Activated T-cell treated with anti-CD3 and anti-CD28 coated beads, Interleukin-2, amount 50 U/mL, for 72 hours (primary cell): ENCODE measurements at regions not wholly inside any gene's neighbourhood (a gene's known extent, or its start where the extent isn't known, plus 50 kb on each side); places are given as distances from the start of the nearest gene placed in this dataset.

Experiments
- ATAC-seq, 2 donors: fragments of 150-1000 bp; cut with Tn5 transposase; replicated peaks in 1 of 2; 2 replicates each; pipeline ENCODE4 v1.10.0; 2021; ENCODE audit warnings: moderate library complexity in 2 of 2, mild to moderate bottlenecking in 1 of 2
- DNase-seq, 2 donors: peaks; one replicate each; pipeline ENCODE4 v3.0.0; 2021 to 2022; ENCODE audit warnings: mixed read lengths in 1 of 2
- H3K27ac Mint-ChIP-seq: one replicate; pipeline ENCODE4 v1.8.0; 2022; ENCODE audit warnings: mild to moderate bottlenecking, moderate library complexity, mixed read lengths
- H3K27me3 Mint-ChIP-seq: one replicate; pipeline ENCODE4 v1.8.0; 2022; ENCODE audit warnings: low read depth, mixed read lengths
- H3K36me3 Mint-ChIP-seq, 2 donors: one replicate each; pipeline ENCODE4 v1.8.0; 2022; ENCODE audit warnings: mixed read lengths in 2 of 2, mild to moderate bottlenecking in 1 of 2; ENCODE audit not compliant: insufficient read depth in 2 of 2
- H3K4me1 Mint-ChIP-seq: one replicate; pipeline ENCODE4 v1.8.0; 2022; ENCODE audit warnings: low read depth, mixed read lengths
- H3K4me3 Mint-ChIP-seq, 2 donors: one replicate each; pipeline ENCODE4 v1.8.0; 2022; ENCODE audit warnings: mild to moderate bottlenecking in 2 of 2, mixed read lengths in 2 of 2, moderate library complexity in 2 of 2
- H3K9me3 Mint-ChIP-seq, 2 donors: one replicate each; pipeline ENCODE4 v1.8.0; 2022; ENCODE audit warnings: mixed read lengths in 2 of 2

DNA sequence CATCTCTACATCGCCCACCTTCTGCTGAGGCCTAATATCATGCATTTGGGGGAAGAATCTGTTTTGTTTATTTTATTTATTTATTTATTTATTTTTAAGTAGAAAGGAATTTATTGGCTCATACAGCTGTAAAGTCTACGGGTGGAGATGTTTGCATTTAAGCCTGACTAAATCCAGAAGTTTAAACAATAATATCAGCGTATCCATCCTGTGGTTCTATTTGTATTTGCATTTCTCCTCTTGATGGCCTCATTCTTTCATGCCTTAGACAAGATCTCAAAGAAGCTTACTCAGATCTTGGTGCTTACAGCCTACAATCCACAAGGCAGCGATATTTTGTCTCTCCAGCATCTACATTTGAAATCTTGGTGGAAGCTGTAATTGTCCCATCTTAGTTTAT, 67.1 kb upstream of the CARD18 start:
- ATAC-seq (no peak), DNase-seq (no peak)
- H3K4me1 Mint-ChIP-seq, result peaks cover 16% of the 10 kb centered on the region
- no peaks in the 10 kb centered on the region for H3K27me3 Mint-ChIP-seq
- H3K36me3 Mint-ChIP-seq, result no peaks in the 10 kb centered on the region
- no peak overlapping the region for H3K27ac Mint-ChIP-seq
- H3K4me3 Mint-ChIP-seq, result no peak overlapping the region
- H3K9me3 Mint-ChIP-seq, result no peaks in the 10 kb centered on the region

DNA sequence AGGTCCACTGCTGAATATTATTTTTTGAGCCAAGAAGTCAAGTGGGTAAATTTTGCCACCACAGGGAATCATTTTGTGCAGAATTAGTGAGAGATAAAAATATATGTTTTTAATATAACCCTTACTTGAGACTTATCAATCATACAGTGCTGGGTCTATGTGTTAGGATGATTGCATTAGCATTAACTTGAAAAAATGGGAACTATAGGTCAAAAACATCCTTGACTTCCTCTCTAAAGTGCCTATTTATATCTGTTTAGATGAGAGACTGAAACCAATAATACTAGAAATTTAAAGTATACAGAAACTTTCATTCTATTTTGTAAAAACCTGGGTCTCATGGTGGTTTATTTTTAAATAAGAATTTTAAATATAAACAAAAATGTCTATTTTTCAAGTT, 65.1 kb upstream of the CARD18 start:
- DNase-seq (no peak), ATAC-seq (no peak)
- no peaks in the 10 kb centered on the region for H3K36me3 Mint-ChIP-seq
- no peak overlapping the region for H3K27ac Mint-ChIP-seq
- no peak overlapping the region for H3K4me3 Mint-ChIP-seq
- peaks cover 0 to 2% of the 10 kb centered on the region in 2 donors for H3K9me3 Mint-ChIP-seq
- no peaks in the 10 kb centered on the region for H3K27me3 Mint-ChIP-seq
- peaks cover 16% of the 10 kb centered on the region for H3K4me1 Mint-ChIP-seq

DNA sequence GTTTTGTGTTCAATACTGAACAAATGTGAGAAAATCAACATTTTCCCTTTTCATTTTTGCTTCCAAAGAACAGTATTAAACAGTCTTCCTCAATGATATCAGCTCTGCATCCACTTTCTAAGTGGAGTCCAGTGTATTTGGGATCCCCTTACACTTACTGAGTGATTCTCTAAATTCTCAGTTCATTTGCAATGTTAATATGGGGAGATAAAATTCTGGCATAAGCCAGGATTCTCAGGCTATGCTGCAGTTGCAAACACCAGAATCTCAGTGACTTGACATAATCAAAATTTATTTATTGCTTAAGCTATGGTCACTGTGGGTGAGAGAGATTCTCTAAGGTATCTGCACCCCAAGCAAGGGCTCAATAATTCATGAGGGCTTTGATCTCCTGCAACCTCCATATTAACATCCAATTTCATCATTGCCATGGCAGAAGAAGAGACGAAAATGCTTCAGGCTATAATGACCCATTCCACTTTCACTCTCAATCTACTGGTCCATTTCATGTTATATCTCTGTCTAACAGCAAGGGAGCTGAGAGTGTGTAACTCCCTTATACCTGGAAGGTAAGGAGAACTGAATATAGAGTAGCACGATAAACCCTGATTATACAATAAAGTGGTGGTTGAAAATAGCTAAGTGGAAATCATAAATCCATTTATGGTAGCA, 64.1 kb upstream of the CARD18 start:
- ATAC-seq, result no peak
- no peak for DNase-seq
- Mint-ChIP-seq H3K27me3 (no peaks in the 10 kb centered on the region), H3K4me3 (no peak overlapping the region), H3K36me3 (no peaks in the 10 kb centered on the region), H3K4me1 (peaks cover 16% of the 10 kb centered on the region), H3K9me3 (peaks cover 0 to 2% of the 10 kb centered on the region in 2 donors), H3K27ac (no peak overlapping the region)

DNA sequence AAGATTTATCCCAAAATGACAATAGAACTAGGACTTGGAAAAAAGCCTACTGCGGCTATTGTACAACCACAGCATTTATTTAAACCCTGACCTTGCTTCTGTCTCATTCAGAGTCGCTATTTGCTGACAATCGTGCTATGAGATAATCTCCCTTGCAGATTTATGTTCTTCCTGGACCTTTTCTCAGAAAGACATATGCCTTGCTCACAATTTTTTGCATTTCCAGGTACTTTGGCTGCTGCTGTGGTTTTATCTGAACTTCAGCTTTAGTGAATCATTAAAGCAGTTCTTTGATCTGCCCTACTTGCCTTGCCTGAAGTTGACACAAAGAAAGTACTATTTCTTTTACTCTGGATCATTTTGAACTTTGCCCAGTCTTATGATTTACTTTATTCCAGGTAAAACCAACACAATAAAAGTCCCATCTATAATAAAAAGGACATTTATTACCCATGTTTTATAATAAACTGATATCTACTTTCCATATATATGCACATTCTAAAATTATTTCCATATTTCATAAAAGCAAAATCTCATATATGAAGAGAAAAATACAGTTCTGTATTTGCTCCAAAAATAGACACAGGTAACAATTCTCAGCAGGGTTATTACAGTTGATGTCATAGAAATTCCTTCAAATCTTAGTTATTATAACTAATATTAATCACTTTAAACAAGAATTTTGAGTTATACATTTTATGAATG, 63.4 kb upstream of the CARD18 start:
- H3K27me3 Mint-ChIP-seq, result no peaks in the 10 kb centered on the region
- peak; percentile 58 to 70 for ATAC-seq

DNA sequence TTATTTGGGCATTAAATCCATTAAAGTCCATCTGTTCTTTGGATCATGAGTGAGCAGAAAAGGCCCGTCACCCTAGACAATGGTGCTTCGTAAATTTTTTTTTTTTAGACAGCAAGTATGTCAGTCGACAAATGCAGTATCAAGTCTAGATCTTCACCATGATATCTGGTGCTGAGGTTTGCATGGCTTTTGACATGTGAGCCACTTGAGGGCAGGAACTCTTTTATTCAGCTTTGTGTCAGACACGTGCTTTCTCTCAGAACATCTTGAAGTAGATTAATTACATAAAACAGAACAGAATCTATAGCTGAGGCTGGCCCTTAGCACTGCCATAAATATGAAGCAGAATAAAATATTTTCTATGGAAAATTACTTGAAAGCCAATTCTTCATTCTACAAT, 62.9 kb upstream of the CARD18 start:
- no peak overlapping the region for H3K27ac Mint-ChIP-seq
- peaks cover 16% of the 10 kb centered on the region for H3K4me1 Mint-ChIP-seq
- peaks cover 0 to 2% of the 10 kb centered on the region in 2 donors for H3K9me3 Mint-ChIP-seq
- H3K36me3 Mint-ChIP-seq, result no peaks in the 10 kb centered on the region
- H3K27me3 Mint-ChIP-seq, result no peaks in the 10 kb centered on the region
- H3K4me3 Mint-ChIP-seq, result no peak overlapping the region
- no peak for DNase-seq
- peak in 1 of 2 donors; percentile 25 for ATAC-seq

More for the DNA sequence above, 63.4 kb upstream of the CARD18 start:
- H3K4me3 Mint-ChIP-seq, result peak overlapping the region in 1 of 2 donors; percentile 27
- no peaks in the 10 kb centered on the region for H3K36me3 Mint-ChIP-seq
- peaks cover 0 to 2% of the 10 kb centered on the region in 2 donors for H3K9me3 Mint-ChIP-seq
- DNase-seq, result no peak
- peaks cover 16% of the 10 kb centered on the region for H3K4me1 Mint-ChIP-seq
- no peak overlapping the region for H3K27ac Mint-ChIP-seq

DNA sequence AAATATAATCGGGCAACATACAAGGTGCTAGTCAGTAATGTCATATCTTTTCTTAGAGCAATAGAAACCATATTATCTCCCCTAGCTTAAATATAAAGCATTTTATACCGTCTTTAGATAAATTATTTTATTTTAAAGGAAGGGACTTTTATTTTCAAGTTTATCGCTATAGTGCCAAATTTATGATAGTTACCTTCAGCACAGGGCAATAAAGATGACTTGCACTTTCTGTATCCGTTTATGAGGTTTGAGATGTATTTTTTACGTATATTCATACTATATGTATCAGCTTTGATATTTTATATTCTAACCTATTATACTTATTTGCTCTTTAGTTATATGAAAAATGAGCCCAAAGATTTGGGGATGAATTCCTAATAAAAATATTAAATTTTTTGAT, 61.6 kb upstream of the CARD18 start:
- H3K4me1 Mint-ChIP-seq, result peaks cover 16% of the 10 kb centered on the region
- DNase-seq (no peak), ATAC-seq (no peak)
- H3K36me3 Mint-ChIP-seq, result no peaks in the 10 kb centered on the region
- no peak overlapping the region for H3K27ac Mint-ChIP-seq
- no peak overlapping the region for H3K4me3 Mint-ChIP-seq
- no peaks in the 10 kb centered on the region for H3K27me3 Mint-ChIP-seq
- peaks cover 0 to 2% of the 10 kb centered on the region in 2 donors for H3K9me3 Mint-ChIP-seq

DNA sequence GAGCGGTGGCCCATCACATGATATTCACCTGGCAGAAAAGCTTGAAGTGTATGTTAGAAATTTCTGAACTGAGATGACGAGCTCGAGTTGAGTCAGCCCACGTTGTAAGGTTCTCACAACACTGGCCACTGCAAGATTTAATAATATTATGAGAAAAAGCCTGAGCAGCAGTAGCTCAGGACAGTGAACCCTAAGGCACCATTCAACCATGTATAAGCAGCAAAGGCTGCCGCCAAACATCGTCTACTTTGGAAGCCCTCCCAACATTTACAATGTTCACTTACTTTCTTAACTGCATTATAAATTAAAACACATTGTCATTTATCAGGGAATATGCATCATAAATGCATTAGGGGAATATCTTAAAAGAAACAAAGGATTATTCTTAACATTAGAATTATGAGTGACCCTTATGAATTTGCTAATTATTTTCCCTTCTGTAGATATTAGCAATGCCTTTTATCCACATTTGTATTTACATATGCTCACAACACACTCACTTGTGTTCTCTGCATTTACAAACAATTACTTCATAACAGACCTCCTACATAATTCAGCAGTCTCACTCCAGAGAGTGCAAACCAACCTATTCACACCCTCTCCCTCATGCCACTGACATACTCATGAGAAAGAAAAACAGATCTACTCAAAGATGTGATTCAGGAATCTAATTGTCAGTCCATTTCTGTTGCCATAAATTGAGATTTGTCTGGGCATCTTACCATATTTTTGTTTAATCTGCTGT, 57.7 kb upstream of the CARD18 start:
- peaks cover under 1% of the 10 kb centered on the region for H3K4me1 Mint-ChIP-seq
- H3K27me3 Mint-ChIP-seq, result no peaks in the 10 kb centered on the region
- H3K9me3 Mint-ChIP-seq, result peaks cover 0 to 4% of the 10 kb centered on the region in 2 donors
- no peaks in the 10 kb centered on the region for H3K36me3 Mint-ChIP-seq
- no peak overlapping the region for H3K27ac Mint-ChIP-seq
- ATAC-seq (no peak), DNase-seq (no peak)
- H3K4me3 Mint-ChIP-seq, result no peak overlapping the region

DNA sequence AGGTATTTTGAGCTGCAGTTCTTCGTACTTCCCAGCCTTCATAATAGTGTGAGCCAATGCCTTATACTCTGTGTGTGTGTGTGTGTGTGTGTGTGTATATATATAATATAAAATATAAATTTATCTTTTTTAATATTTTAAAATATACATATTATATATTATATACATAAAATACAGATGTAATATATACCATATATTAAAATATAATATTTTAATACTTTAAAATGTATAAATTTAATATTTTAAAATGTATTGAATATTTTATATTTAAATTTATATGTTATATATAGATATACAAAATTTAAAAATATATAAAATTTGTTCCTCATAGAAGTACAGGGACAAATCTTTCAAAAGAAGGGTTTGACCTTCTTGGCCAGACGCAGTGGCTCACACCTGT, 53.7 kb upstream of the CARD18 start:
- H3K4me3 Mint-ChIP-seq, result no peak overlapping the region
- H3K9me3 Mint-ChIP-seq, result peaks cover 0 to 2% of the 10 kb centered on the region in 2 donors
- no peaks in the 10 kb centered on the region for H3K27me3 Mint-ChIP-seq
- H3K36me3 Mint-ChIP-seq, result no peaks in the 10 kb centered on the region
- no peak overlapping the region for H3K27ac Mint-ChIP-seq
- DNase-seq (no peak), ATAC-seq (no peak)
- H3K4me1 Mint-ChIP-seq, result no peaks in the 10 kb centered on the region

DNA sequence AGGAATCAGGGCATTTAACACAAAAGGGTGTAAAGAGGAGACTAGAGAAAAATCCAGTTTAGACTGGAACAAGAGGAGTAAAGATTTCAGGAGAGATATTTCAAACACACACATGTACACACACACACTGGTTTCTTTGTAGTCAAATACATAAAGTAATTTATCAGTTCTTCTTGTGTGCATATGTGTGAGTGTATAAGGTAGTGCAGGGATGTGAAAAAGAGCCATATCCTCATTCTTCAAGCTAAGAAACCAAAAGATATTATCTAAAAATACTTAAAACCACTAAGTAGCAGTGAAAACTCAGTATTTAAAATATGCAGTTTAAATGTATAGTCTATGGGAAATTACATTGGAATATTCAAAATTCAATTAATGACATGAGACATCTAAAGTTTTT, 52.5 kb upstream of the CARD18 start:
- peaks cover 0 to 2% of the 10 kb centered on the region in 2 donors for H3K9me3 Mint-ChIP-seq
- no peak overlapping the region for H3K27ac Mint-ChIP-seq
- no peaks in the 10 kb centered on the region for H3K36me3 Mint-ChIP-seq
- H3K27me3 Mint-ChIP-seq, result peaks cover 1% of the 10 kb centered on the region
- no peaks in the 10 kb centered on the region for H3K4me1 Mint-ChIP-seq
- DNase-seq (no peak), ATAC-seq (no peak)
- H3K4me3 Mint-ChIP-seq, result no peak overlapping the region

DNA sequence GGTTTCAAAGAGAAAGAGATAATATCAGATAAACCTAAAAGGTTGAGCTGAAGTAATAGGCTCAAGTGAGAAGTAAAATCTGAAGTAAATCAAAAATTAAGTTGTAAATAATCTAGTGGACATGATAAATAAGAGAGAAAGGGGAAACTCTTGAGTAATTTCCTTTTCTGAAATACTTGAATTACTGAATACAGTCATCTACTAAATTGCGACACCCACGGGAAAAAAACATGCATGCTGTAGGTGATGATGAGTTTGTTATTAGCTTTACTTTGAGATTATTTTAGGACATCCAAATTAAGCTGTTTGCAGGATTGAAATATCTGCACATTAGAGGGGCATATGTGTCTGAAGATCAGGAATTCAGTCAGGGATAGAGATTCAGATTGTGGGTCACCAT, 50.0 kb upstream of the CARD18 start:
- Mint-ChIP-seq H3K27ac (no peak overlapping the region), H3K4me1 (no peaks in the 10 kb centered on the region), H3K4me3 (no peak overlapping the region), H3K36me3 (no peaks in the 10 kb centered on the region), H3K9me3 (no peaks in the 10 kb centered on the region), H3K27me3 (peaks cover 7% of the 10 kb centered on the region)
- DNase-seq, result no peak
- ATAC-seq, result no peak
